Endothelial cell of umbilical vein (primary cell): ENCODE measurements at regions not wholly inside any gene's neighbourhood (a gene's known extent, or its start where the extent isn't known, plus 50 kb on each side); places are given as distances from the start of the nearest gene placed in this dataset.

Source experiments
- CTCF ChIP-seq, 2 donors: IDR thresholded peaks; 1 replicate in 1 of 2; 2 replicates in 1 of 2; pipeline ENCODE4 v1.5.1; 2011; ENCODE audit warnings: low read length in 2 of 2, mild to moderate bottlenecking in 2 of 2, moderate library complexity in 2 of 2, control low read depth in 1 of 2, inconsistent platforms in 1 of 2, low read depth in 1 of 2; ENCODE audit not compliant: insufficient read depth in 1 of 2; ENCODE audit errors: extremely low read depth in 1 of 2
- EZH2 ChIP-seq: IDR thresholded peaks from 2 replicates; pipeline ENCODE4 v1.6.1; 2012; ENCODE audit warnings: borderline replicate concordance, low read depth, mild to moderate bottlenecking, moderate library complexity, low read length, inconsistent platforms; ENCODE audit not compliant: severe bottlenecking
- FOS ChIP-seq: IDR thresholded peaks from 2 replicates; pipeline ENCODE4 v1.6.1; 2011; ENCODE audit warnings: mild to moderate bottlenecking, low read length, moderate library complexity, borderline replicate concordance; ENCODE audit not compliant: insufficient read depth
- JUN ChIP-seq: IDR thresholded peaks from 2 replicates; pipeline ENCODE4 v1.6.1; 2011; ENCODE audit warnings: borderline replicate concordance, low read depth; ENCODE audit not compliant: insufficient read length, insufficient read depth
- MAX ChIP-seq: IDR thresholded peaks from 2 replicates; pipeline ENCODE4 v1.6.1; 2011; ENCODE audit not compliant: insufficient read depth, insufficient read length
- MYC ChIP-seq: IDR thresholded peaks from one replicate; pipeline ENCODE4 v1.6.1; 2011; ENCODE audit warnings: mild to moderate bottlenecking, low read depth, low read length
- POLR2A ChIP-seq: IDR thresholded peaks from 2 replicates; pipeline ENCODE4 v1.6.1; 2012; ENCODE audit warnings: low read depth, mild to moderate bottlenecking, control low read depth, low read length
- POLR2AphosphoS5 ChIP-seq: IDR thresholded peaks from 2 replicates; pipeline ENCODE4 v1.6.1; 2012; ENCODE audit warnings: low read depth, mild to moderate bottlenecking, control low read depth, low read length, moderate library complexity; ENCODE audit not compliant: insufficient read depth

- TF ChIP-seq EZH2: no peak
- no peak for TF ChIP-seq CTCF (IDR thresholded peaks at IDR 0.05; ENCODE audit: extremely low read depth in 1 of 2, insufficient read depth in 1 of 2, low read depth in 1 of 2, low read length in 2 of 2)
- TF ChIP-seq POLR2A: no peak
- TF ChIP-seq POLR2AphosphoS5: no peak
- TF ChIP-seq MAX: no peak
- TF ChIP-seq FOS: no peak
- no peak for TF ChIP-seq JUN
- no peak for TF ChIP-seq MYC
Measured at GRCh38 chr4:23567338-23567737, 322.5 kb downstream of the PPARGC1A start.
